GM12878 (cell line): ENCODE measurements at regions not wholly inside any gene's neighbourhood (a gene's known extent, or its start where the extent isn't known, plus 50 kb on each side); places are given as distances from the start of the nearest gene placed in this dataset.

Experiments used
- ATAC-seq: fragments of 200-7000 bp; cut with Tn5 transposase; 3 replicates; pipeline ENCODE4 v1.9.1; 2020; ENCODE audit warnings: mild to moderate bottlenecking, moderate library complexity
- BruUV-seq: library from RNA; stranded (reverse); fragments of 400-500 nt; replicated peaks from 2 replicates; lab custom pipeline; 2021; lab: Mats Ljungman, UMichigan
- CTCF ChIA-PET: fragments of 300-600 bp; sonication (Branson Sonifier 250); formaldehyde crosslinking; extraction: SDS; loops from one replicate; lab custom pipeline; 2021; ENCODE audit warnings: inconsistent platforms; lab: Yijun Ruan, JAX
- POLR2A ChIA-PET: fragments of 350-600 bp; formaldehyde crosslinking; extraction: SDS; loops from one replicate; lab custom pipeline; 2021; ENCODE audit warnings: inconsistent platforms; lab: Charles Lee
- RAD21 ChIA-PET: fragments of 300-600 bp; sonication (Branson Sonifier 250); formaldehyde crosslinking; loops from one replicate; lab custom pipeline; 2023; ENCODE audit warnings: antibody characterized with exemption; ENCODE audit not compliant: unreplicated experiment; lab: Charles Lee
- SMC1A ChIA-PET: fragments of 300-600 bp; sonication (Branson Sonifier 250); formaldehyde crosslinking; loops from one replicate; lab custom pipeline; 2023; ENCODE audit not compliant: unreplicated experiment, uncharacterized antibody; lab: Charles Lee
- DNase-seq: peaks from one replicate; pipeline ENCODE4 v3.0.0-alpha.2; 2011; ENCODE audit warnings: low read depth, low spot score
- FAIRE-seq: peaks from 3 replicates; lab custom pipeline; 2011; peaks lifted over from hg19 to GRCh38; lab: Jason Lieb, UNC
- H2AFZ ChIP-seq: 2 replicates; pipeline ENCODE4 v1.6.0; 2011; ENCODE audit warnings: low read depth, low read length, control low read depth; ENCODE audit not compliant: control insufficient read depth
- H3K27ac ChIP-seq: 2 replicates; pipeline ENCODE4 v1.5.1; 2011; ENCODE audit warnings: control low read depth; ENCODE audit not compliant: control insufficient read depth, insufficient read depth
- H3K27me3 ChIP-seq, 2 experiments: replicated peaks in 1 of 2; 2 replicates each; pipeline versions ENCODE4 v1.6.0 to v1.6.1; 2011; ENCODE audit warnings: low read length in 1 of 2; ENCODE audit not compliant: control insufficient read depth in 2 of 2, insufficient read depth in 2 of 2
- H3K36me3 ChIP-seq, 2 experiments: 2 replicates each; pipeline ENCODE4 v1.5.1; 2011; ENCODE audit warnings: low read length in 1 of 2; ENCODE audit not compliant: control insufficient read depth in 2 of 2, insufficient read depth in 2 of 2
- H3K4me1 ChIP-seq: 2 replicates; pipeline ENCODE4 v1.6.1; 2011; ENCODE audit warnings: mild to moderate bottlenecking, low read length, moderate library complexity, mixed read lengths; ENCODE audit not compliant: control insufficient read depth, insufficient read depth
- H3K4me2 ChIP-seq: 2 replicates; pipeline ENCODE4 v1.6.0; 2011; ENCODE audit warnings: control low read depth; ENCODE audit not compliant: control insufficient read depth, insufficient read depth
- H3K4me3 ChIP-seq: fragments of 200-600 bp; sonication (generic); 2 replicates; pipeline ENCODE4 v1.5.1; 2016
- H3K79me2 ChIP-seq: 2 replicates; pipeline ENCODE4 v1.6.0; 2011; ENCODE audit warnings: low read length; ENCODE audit not compliant: control insufficient read depth, insufficient read depth
- H3K9ac ChIP-seq: 2 replicates; pipeline ENCODE4 v1.8.0; 2011; ENCODE audit warnings: low read length, control low read depth, mixed read lengths; ENCODE audit not compliant: control insufficient read depth, insufficient read depth
- H3K9me3 ChIP-seq: replicated peaks from 3 replicates; pipeline ENCODE4 v1.5.1; 2011; ENCODE audit warnings: mild to moderate bottlenecking, low read length; ENCODE audit not compliant: control insufficient read depth, insufficient read depth
- H4K20me1 ChIP-seq: 2 replicates; pipeline ENCODE4 v1.6.0; 2011; ENCODE audit not compliant: control insufficient read depth, insufficient read depth
- BACH1 ChIP-seq: fragments of 450-650 bp; IDR thresholded peaks from 2 replicates; pipeline ENCODE4 v1.6.1; 2017; ENCODE audit warnings: mild to moderate bottlenecking, borderline replicate concordance
- BCL11A ChIP-seq: IDR thresholded peaks from 2 replicates; pipeline ENCODE4 v1.6.1; 2011; ENCODE audit warnings: low read depth, low read length
- CREB1 ChIP-seq: IDR thresholded peaks from 2 replicates; pipeline ENCODE4 v1.6.1; 2012; ENCODE audit warnings: low read depth, mild to moderate bottlenecking, inconsistent platforms
- CUX1 ChIP-seq: IDR thresholded peaks from 2 replicates; pipeline ENCODE4 v1.6.1; 2012; ENCODE audit warnings: improper control_type of control experiment, low read depth, low read length; ENCODE audit not compliant: insufficient replicate concordance
- E2F8 ChIP-seq: fragments of 450-650 bp; IDR thresholded peaks from 2 replicates; pipeline ENCODE4 v1.6.1; 2018; ENCODE audit warnings: mild to moderate bottlenecking, low read depth, moderate library complexity; ENCODE audit not compliant: partially characterized antibody
- IKZF2 ChIP-seq, 2 experiments: fragments of 450-650 bp; IDR thresholded peaks; 2 replicates each; pipeline ENCODE4 v1.6.1; 2017; ENCODE audit warnings: mild to moderate bottlenecking in 2 of 2, moderate library complexity in 2 of 2
- JUND ChIP-seq: IDR thresholded peaks from 2 replicates; pipeline ENCODE4 v1.6.1; 2012; ENCODE audit warnings: low read depth, mild to moderate bottlenecking, low read length, improper control_type of control experiment, moderate library complexity
- MTA2 ChIP-seq: fragments of 450-650 bp; IDR thresholded peaks from 2 replicates; pipeline ENCODE4 v1.6.1; 2016; ENCODE audit warnings: low read depth, mild to moderate bottlenecking, moderate library complexity
- NFXL1 ChIP-seq: fragments of 450-650 bp; IDR thresholded peaks from 2 replicates; pipeline ENCODE4 v1.6.1; 2017; ENCODE audit warnings: antibody characterized with exemption, mild to moderate bottlenecking, borderline replicate concordance
- RAD51 ChIP-seq: fragments of 450-650 bp; IDR thresholded peaks from 2 replicates; pipeline ENCODE4 v1.6.1; 2016; ENCODE audit warnings: moderate library complexity, mild to moderate bottlenecking, inconsistent platforms
- SMAD5 ChIP-seq: IDR thresholded peaks from 2 replicates; pipeline ENCODE4 v1.6.1; 2016; ENCODE audit warnings: antibody characterized with exemption, low read depth
- SUPT20H ChIP-seq: IDR thresholded peaks from 2 replicates; pipeline ENCODE4 v1.6.1; 2011; ENCODE audit warnings: low read depth, mild to moderate bottlenecking, low read length, moderate library complexity, borderline replicate concordance; ENCODE audit not compliant: control insufficient read depth
- ZNF207 ChIP-seq: fragments of 450-650 bp; IDR thresholded peaks from 2 replicates; pipeline ENCODE4 v1.6.1; 2014; ENCODE audit warnings: antibody characterized with exemption, mild to moderate bottlenecking, borderline replicate concordance
- ZZZ3 ChIP-seq: IDR thresholded peaks from 2 replicates; pipeline ENCODE4 v1.6.1; 2011; ENCODE audit warnings: low read depth; ENCODE audit not compliant: control insufficient read depth, insufficient read length
- WGBS: methylation state at CpG from one replicate; pipeline ENCODE4 v1.1.6; 2016; ENCODE audit warnings: low lambda C conversion rate; ENCODE audit not compliant: insufficient replicate concordance, insufficient coverage; ENCODE audit errors: missing lambda C conversion rate; 5-methylcytosine and 5-hydroxymethylcytosine counted together
- in situ Hi-C: fragments of 300-500 bp; cut with MboI; formaldehyde crosslinking; loops from 9 replicates; pipeline ENCODE4 v1.14.3; 2018; ENCODE audit warnings: mixed read lengths
- intact Hi-C: fragments of 100-400 bp; cut with micrococcal nuclease; formaldehyde crosslinking; loops from one replicate; pipeline ENCODE4 v1.14.2; 2022; ENCODE audit not compliant: unreplicated experiment

- no TSS peak for BruUV-seq
- RAD21 ChIA-PET: no interaction called here
- intact Hi-C loops (no loop called here), in situ Hi-C loops (no loop called here)
- Histone ChIP-seq H2AFZ (no peak overlapping the region), H3K79me2 (no peaks in the 10 kb centered on the region), H3K9me3 (no peaks in the 10 kb centered on the region), H3K4me3 (no peak overlapping the region), H4K20me1 (no peaks in the 10 kb centered on the region), H3K27ac (no peak overlapping the region), H3K27me3 (no peaks in the 10 kb centered on the region), H3K36me3 (no peaks in the 10 kb centered on the region), H3K9ac (no peak overlapping the region), H3K4me1 (no peaks in the 10 kb centered on the region), H3K4me2 (no peak overlapping the region)
- DNase-seq (no peak), FAIRE-seq (no peak), ATAC-seq (no peak)
- CTCF ChIA-PET: no interaction called here
- 0% methylated on average over 1 of the region's 1 CpG for WGBS
- TF ChIP-seq JUND (no peak), NFXL1 (no peak), ZNF207 (no peak), BACH1 (no peak), SUPT20H (no peak), SMAD5 (no peak), ZZZ3 (no peak), CREB1 (no peak), IKZF2 (IDR thresholded peaks at IDR 0.05) (no peak), MTA2 (no peak), E2F8 (no peak), BCL11A (no peak), RAD51 (no peak), CUX1 (no peak)
- SMC1A ChIA-PET: no interaction called here
- POLR2A ChIA-PET: no interaction called here
Measured at GRCh38 chr10:85212526-85212925, 884.1 kb downstream of the CCSER2 start.
